ENCODE measurements at regions not wholly inside any gene's neighbourhood (a gene's known extent, or its start where the extent isn't known, plus 50 kb on each side); places are given as distances from the start of the nearest gene placed in this dataset.

DNA sequence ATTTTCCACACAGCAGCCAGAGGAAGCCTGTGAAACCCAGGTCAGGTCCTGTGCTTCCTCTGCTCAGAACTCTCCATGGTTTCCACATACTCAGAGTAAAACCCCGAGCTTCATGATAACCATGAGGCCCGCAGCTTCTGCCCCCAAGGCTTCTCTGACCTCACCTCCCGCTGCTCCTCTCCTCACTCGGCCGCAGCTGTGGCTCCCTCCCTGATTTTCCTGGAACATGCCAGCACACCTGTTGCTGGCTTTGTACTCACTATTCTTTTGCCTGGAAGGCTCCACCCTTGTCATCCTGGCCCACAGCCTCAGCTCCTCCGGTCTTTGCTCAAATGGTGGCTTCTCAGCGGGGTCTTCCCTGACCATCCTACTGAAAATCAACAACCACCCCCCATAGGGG is 341.7 kb downstream of the PREX1 start:
- TF ChIP-seq TAF1 (IDR thresholded peaks at IDR 0.05; ENCODE audit: borderline replicate concordance, low read depth, low read length): no peak
- TF ChIP-seq POLR2A (IDR thresholded peaks at IDR 0.05; ENCODE audit: low read depth, low read length): no peak
- TF ChIP-seq POLR2AphosphoS5 (IDR thresholded peaks at IDR 0.05; ENCODE audit: low read depth, low read length): no peak
